DND-41 (cell line): ENCODE measurements at regions not wholly inside any gene's neighbourhood (a gene's known extent, or its start where the extent isn't known, plus 50 kb on each side); places are given as distances from the start of the nearest gene placed in this dataset.

ENCODE experiments used
- CTCF ChIP-seq: IDR thresholded peaks from 2 replicates; pipeline ENCODE4 v1.5.1; 2012; ENCODE audit warnings: borderline replicate concordance, low read length, moderate library complexity, mild to moderate bottlenecking; ENCODE audit not compliant: poor library complexity, severe bottlenecking; ENCODE audit errors: extremely low read depth
- EZH2 ChIP-seq: IDR thresholded peaks from 3 replicates; pipeline ENCODE4 v1.6.1; 2012; ENCODE audit warnings: borderline replicate concordance, low read depth, mild to moderate bottlenecking, moderate library complexity, low read length, inconsistent platforms; ENCODE audit not compliant: severe bottlenecking

DNA sequence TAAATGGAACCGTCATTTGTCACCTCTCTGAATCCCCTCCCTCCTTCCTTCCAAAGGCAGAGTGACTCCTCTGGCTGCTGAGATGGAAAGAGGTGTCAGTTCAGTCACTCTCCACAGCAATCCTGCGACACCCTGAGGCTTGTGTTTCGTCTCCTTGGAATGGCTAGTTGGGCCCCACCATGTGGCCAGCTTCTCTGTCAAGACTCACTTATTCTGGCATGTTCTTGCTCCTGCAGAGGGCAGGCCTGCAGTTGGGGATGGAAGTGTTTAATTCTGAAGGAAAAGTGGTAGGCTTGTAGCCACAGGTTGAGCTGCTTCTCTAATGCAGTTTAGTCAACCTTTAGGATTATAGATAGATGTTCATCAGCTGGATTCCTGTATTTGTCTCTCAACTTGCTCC is 149.6 kb downstream of the LMO4 start:
- no peak for TF ChIP-seq CTCF
- no peak for TF ChIP-seq EZH2
